ENCODE measurements at regions not wholly inside any gene's neighbourhood (a gene's known extent, or its start where the extent isn't known, plus 50 kb on each side); places are given as distances from the start of the nearest gene placed in this dataset.

DNA sequence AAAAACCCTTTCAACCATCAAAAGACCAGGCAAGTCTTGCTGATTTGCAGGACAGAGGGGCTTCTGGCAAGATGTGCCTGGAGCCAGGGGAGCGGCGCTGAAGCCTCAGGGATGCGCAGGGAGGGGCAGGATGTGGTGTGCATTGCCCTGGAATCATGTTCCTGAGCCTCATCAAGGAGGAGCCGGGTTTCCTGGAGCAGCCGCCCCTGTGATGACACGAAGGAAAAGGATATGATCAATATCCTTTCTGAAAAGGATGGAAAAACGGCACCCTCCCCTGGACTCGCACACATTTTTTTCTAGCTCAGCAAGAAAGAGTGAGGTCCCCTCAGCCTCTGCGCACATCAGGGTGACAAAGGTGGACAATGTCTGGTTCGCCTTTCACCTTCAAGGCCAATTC lies 173.1 kb upstream of the SSTR4 start:
- no peak overlapping the region for H3K27ac ChIP-seq
- no peaks in the 10 kb centered on the region for H3K36me3 ChIP-seq (replicated peaks)
- H3K4me3 ChIP-seq (ENCODE audit: low read depth, low read length): no peak overlapping the region
- DNase-seq: no peak
- no peaks in the 10 kb centered on the region for H3K27me3 ChIP-seq (replicated peaks)
- TF ChIP-seq, protein P1, sequence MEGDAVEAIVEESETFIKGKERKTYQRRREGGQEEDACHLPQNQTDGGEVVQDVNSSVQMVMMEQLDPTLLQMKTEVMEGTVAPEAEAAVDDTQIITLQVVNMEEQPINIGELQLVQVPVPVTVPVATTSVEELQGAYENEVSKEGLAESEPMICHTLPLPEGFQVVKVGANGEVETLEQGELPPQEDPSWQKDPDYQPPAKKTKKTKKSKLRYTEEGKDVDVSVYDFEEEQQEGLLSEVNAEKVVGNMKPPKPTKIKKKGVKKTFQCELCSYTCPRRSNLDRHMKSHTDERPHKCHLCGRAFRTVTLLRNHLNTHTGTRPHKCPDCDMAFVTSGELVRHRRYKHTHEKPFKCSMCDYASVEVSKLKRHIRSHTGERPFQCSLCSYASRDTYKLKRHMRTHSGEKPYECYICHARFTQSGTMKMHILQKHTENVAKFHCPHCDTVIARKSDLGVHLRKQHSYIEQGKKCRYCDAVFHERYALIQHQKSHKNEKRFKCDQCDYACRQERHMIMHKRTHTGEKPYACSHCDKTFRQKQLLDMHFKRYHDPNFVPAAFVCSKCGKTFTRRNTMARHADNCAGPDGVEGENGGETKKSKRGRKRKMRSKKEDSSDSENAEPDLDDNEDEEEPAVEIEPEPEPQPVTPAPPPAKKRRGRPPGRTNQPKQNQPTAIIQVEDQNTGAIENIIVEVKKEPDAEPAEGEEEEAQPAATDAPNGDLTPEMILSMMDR (IDR thresholded peaks at IDR 0.05; ENCODE audit: low read depth, low read length, missing control alignments): no peak
- in situ Hi-C loops (cut with HindIII; ENCODE audit: low pct_ligation_motif_present, low sequenced_read_pairs): no loop called here

DNA sequence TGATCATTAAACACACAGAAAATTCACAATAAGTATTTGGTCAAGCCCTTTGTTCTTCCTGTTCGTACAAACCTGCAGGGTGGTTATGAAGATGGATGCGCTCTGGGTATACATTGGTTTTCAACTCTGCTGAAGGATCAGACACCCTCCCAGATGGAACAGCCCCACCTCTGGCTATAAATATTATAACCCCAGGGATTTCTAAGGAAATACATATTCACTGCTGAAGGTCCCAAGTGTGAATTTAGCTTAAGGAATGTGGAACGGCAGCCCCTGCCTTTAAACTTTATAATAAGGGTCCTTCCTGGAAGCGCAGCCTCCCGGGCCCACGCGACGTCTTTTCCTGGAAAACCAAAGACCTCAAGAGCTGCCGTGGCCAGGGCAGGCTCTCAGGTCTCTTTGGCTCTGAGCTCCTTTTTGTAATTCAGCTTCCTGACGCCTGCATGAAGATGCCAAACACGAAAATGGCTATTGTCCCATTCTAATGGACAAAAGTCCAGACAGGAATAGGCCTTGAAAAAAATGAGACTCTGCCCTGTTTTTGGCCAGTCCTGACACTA lies 172.4 kb upstream of the SSTR4 start:
- Histone ChIP-seq H3K4me3 (ENCODE audit: low read depth, low read length) (no peak overlapping the region), H3K27me3 (replicated peaks) (no peaks in the 10 kb centered on the region), H3K27ac (no peak overlapping the region), H3K36me3 (replicated peaks) (no peaks in the 10 kb centered on the region)
- no peak for DNase-seq
- TF ChIP-seq, protein P1 (IDR thresholded peaks at IDR 0.05; ENCODE audit: low read depth, low read length, missing control alignments): peak; percentile 53
- in situ Hi-C loops (cut with HindIII; ENCODE audit: low pct_ligation_motif_present, low sequenced_read_pairs): no loop called here

DNA sequence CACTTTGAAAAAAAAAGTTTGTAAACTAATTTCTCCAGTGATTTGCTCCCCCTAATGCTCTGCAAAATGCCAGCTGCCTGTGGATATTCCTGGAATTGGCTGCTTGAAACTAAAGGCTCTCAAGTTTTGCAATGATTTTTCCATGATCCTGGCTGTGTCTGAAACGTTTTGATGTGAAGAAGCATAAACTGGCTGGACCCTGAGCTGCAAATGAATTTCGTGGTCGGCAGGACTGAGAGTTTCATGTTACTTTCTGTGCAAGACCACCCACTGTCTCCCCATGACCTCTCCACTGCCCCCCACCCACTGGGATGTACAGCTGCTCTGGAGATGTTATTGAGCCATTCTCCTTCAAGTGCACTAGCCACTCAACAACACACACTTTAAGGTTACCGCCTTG lies 171.3 kb upstream of the SSTR4 start:
- DNase-seq: no peak
- in situ Hi-C loops (cut with HindIII; ENCODE audit: low pct_ligation_motif_present, low sequenced_read_pairs): no loop called here
- Histone ChIP-seq H3K4me3 (ENCODE audit: low read depth, low read length) (no peak overlapping the region), H3K36me3 (replicated peaks) (no peaks in the 10 kb centered on the region), H3K27me3 (replicated peaks) (no peaks in the 10 kb centered on the region), H3K27ac (no peak overlapping the region)
- TF ChIP-seq, protein P1 (IDR thresholded peaks at IDR 0.05; ENCODE audit: low read depth, low read length, missing control alignments): no peak

DNA sequence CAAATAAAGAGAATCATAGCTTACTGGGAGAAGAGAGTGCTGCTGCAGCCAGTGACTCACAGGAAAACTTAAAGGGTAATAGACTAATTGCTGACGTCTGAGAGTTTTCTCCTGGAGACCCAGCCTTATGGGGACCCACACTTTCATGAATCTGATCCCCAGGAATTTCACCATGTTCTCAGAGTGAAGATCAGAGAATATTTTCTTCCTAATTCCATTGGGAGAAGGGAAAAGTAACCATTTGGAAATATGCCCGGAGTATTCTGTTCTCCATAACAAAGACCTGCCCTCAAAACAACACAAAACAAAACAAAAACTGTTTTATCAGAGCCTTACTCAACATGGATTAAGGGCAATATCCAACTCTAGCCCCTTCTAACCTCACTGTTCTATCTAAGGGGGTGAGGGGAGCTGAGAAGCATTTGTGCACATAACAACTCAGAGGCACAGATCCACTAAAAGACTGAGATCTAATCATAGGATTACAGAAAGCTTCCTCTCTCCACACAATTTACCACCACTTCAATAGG lies 168.2 kb upstream of the SSTR4 start:
- Histone ChIP-seq H3K27ac (no peak overlapping the region), H3K4me3 (ENCODE audit: low read depth, low read length) (no peak overlapping the region), H3K27me3 (replicated peaks) (no peaks in the 10 kb centered on the region), H3K36me3 (replicated peaks) (no peaks in the 10 kb centered on the region)
- DNase-seq: peak; percentile 56
- in situ Hi-C loops (cut with HindIII; ENCODE audit: low pct_ligation_motif_present, low sequenced_read_pairs): no loop called here
- TF ChIP-seq, protein P1 (IDR thresholded peaks at IDR 0.05; ENCODE audit: low read depth, low read length, missing control alignments): no peak

DNA sequence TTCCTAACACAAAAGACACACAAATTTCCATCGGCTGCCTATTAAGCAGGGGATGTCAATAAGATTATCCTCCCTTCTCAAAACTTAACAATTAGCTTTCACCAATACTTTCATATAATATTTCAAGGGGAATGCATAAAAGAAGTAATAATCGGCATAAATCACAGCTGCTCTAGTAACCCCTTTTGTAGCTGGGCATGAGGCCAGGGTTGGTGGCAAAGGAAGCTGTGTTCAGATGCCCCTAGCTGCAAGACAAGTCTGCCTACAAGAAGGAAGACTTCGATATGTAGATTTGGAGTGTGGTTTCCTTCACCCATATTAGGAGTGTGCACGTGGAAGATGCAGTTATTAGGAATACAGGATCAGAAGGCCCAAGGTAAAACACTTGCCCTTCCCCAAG lies 156.9 kb upstream of the SSTR4 start:
- in situ Hi-C loops (cut with HindIII; ENCODE audit: low pct_ligation_motif_present, low sequenced_read_pairs): no loop called here
- TF ChIP-seq, protein P1 (IDR thresholded peaks at IDR 0.05; ENCODE audit: low read depth, low read length, missing control alignments): no peak
- no peak for DNase-seq
- Histone ChIP-seq H3K27ac (no peak overlapping the region), H3K36me3 (replicated peaks) (no peaks in the 10 kb centered on the region), H3K4me3 (ENCODE audit: low read depth, low read length) (no peak overlapping the region), H3K27me3 (replicated peaks) (no peaks in the 10 kb centered on the region)

DNA sequence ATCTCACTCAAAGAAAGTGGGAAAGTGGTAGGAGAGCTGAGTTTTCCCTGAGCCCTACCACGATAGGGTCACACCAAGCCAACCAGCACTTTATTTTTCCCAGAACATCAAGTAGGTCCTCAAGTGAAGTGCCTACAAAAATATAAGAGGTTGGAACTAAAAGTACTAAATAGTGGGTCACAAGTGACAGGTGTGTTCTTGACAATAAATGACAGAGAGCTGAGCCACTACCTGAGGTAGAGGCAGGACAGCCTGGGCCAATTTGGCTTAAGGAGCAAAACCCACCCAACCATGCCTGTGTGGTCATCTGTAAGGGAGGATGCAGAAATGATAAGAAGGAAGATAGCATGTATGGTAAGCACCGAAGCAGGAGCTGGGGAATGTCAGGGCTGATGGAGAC lies 154.8 kb upstream of the SSTR4 start:
- Histone ChIP-seq H3K4me3 (ENCODE audit: low read depth, low read length) (no peak overlapping the region), H3K27me3 (replicated peaks) (no peaks in the 10 kb centered on the region), H3K36me3 (replicated peaks) (no peaks in the 10 kb centered on the region), H3K27ac (no peak overlapping the region)
- DNase-seq: no peak
- TF ChIP-seq, protein P1 (IDR thresholded peaks at IDR 0.05; ENCODE audit: low read depth, low read length, missing control alignments): no peak
- in situ Hi-C loops (cut with HindIII; ENCODE audit: low pct_ligation_motif_present, low sequenced_read_pairs): no loop called here
